ENCODE measurements at regions not wholly inside any gene's neighbourhood (a gene's known extent, or its start where the extent isn't known, plus 50 kb on each side); places are given as distances from the start of the nearest gene placed in this dataset.
A peak's percentile ranks its signal among the peaks of the same experiment; 100 is the strongest.
"Not testable (repeated sequence)": the region's sequence is repeated elsewhere in the genome, so short reads cannot be mapped to it uniquely, and the experiment has no call there.

DNA sequence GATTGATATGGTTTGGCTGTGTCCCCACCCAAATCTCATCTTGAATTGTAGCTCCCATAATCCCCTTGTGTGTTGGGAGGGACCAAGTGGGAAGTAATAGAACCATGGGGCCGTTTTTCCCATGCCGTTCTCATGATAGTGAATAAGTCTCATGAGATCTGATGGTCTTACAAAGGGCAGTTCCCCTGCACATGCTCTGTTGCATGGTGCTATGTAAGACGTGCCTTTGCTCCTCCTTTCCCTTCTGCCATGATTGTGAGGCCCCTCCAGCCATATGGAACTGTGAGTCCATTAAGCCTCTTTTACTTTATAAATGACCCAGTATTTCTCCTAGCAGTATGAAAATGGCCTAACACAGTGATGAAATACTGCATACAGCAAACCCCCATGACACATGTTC, 84.8 kb upstream of the SELENOP start:
- DNase-seq (ENCODE audit: low spot score), result no peak

DNA sequence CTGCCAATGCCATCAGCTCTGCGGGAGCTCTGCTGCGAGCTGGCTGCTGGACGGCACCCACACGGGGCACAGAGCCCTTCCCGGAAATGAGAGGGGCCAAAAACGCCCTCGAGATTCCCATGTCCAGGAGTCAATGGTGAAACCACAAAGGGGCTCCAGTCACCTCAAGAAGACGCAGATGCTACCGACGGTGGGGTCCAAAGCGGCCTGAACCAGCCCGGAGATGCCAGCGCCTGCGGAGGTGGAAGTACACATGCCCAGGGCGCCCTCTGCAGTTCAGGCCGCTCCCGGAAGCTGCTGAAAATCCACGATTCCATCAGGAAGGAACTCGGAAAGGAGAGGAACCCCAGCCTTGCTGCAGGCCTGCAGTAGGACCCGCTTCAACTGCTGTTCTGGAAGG, 82.4 kb upstream of the SELENOP start:
- no peak for DNase-seq (ENCODE audit: low spot score)

DNA sequence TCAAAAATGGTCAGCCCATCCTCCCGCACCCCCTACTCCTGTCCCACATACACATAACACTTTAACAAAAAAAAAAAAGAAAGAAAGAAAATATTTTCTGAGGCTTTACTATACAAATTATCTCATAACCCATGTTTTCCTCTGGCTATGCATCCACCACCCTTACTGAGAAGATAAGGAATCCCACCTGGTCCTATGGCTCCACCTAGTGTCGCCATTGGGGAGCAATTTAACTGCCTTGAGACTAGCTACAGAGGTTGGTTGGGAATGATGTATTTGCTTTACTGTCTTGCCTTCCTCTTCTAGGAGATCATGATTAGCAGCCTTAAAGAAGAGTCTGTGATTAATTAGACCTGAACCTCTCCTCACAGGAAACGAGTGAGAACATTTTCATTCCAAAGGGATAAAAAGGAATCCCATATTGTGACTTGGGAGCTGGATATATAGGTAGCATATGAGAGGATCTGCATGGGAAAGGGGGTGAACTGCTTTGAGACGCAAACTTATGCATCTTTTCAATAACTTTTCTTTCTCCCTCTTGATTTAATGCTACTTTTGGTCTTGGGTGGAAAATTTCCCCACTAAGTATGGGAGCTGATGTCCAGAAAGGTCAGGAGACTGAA, 77.7 kb upstream of the SELENOP start:
- DNase-seq (ENCODE audit: low spot score), result peak; percentile 87

DNA sequence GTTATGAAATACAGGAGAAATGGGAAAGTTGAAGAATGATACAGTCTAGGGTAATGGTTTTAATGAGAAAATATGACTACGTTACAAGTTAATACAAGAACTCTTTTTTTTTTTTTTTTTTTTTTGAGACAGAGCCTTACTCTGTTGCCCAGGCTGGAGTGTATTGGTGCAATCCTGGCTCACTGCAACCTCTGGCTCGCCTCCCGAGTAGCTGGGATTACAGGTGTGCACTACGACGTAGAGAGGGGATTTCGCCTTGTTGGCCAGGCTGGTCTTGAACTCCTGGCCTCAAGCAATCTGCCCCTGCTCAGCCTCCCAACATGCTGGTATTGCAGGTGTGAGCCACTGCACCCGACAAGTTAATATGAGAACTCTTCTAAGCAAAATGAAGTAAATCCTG, 77.1 kb upstream of the SELENOP start:
- no peak for DNase-seq (ENCODE audit: low spot score)

DNA sequence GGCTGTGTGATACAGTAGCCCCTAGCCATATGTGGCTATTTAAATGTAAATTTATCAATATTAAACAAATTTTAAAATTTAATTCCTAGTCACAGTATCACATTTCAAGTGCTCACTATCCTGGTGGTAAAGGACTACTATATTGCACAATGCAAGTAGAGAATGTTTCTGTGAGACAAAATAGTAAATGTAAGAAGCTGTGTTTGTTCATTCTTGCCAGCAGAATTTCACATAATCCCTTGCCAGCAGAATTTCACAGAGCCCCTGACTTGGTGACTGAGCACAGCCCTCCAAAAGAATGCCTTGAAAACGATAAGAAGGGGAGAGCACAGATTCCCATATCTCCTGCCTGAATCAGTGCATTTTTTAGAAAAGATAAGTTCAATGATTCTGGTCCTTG, 75.9 kb upstream of the SELENOP start:
- DNase-seq (ENCODE audit: low spot score), result peak; percentile 81

DNA sequence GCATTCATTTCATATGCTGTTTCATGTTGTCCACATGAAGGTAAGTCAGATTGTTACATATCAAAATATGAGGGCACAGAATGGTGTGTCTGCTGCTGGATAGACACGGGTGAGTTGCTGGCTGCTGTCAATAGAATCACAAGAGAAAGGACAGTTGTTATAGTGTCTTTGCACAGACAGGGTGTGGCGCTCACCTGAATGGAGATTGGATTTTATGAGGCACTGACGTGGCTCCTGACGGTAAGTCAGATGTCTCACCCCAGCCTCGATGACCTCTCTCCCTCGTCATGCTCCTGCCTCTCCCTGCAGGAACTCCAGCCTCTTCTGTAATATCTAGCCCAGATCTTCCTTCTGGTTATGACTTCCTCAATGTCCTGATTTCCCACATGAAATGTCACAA, 75.4 kb upstream of the SELENOP start:
- DNase-seq (ENCODE audit: low spot score), result no peak

DNA sequence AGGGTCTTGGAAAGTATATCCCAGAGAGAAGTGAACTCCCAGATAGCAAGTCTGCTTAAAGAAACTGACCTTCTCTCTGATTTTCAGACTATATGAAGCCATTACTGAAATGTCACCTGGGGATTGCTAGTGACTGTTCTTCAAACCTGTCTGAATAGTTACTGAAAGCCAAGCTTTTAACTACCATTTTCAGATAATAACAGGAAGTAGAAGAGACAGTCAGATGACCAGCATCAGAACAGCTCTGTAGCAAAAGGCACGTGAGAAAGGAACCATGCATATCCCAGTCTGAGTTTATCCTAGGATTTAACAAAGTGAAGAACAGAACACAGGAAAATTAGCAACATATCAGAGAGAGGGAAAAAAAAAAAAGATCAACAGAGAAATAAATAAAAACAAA, 74.9 kb upstream of the SELENOP start:
- DNase-seq (ENCODE audit: low spot score), result no peak

DNA sequence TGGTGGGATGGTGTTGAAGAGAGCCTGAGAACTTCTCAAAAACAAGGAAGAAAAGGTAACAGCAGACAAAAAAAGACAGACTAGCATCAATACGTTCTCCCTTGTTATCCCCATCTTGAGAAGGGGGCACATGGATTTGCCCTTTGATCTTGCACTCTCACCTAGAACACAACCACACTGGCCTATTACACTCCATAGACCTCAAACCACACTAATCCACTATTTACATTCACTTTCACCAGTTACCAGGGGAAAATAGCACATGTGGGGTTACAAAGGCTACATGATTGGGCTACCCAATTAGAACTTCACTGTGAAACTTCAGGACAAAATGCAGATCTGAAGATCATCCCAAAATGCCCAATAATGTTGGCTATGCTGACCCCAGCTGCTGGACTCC, 72.6 kb upstream of the SELENOP start:
- DNase-seq (ENCODE audit: low spot score), result no peak

DNA sequence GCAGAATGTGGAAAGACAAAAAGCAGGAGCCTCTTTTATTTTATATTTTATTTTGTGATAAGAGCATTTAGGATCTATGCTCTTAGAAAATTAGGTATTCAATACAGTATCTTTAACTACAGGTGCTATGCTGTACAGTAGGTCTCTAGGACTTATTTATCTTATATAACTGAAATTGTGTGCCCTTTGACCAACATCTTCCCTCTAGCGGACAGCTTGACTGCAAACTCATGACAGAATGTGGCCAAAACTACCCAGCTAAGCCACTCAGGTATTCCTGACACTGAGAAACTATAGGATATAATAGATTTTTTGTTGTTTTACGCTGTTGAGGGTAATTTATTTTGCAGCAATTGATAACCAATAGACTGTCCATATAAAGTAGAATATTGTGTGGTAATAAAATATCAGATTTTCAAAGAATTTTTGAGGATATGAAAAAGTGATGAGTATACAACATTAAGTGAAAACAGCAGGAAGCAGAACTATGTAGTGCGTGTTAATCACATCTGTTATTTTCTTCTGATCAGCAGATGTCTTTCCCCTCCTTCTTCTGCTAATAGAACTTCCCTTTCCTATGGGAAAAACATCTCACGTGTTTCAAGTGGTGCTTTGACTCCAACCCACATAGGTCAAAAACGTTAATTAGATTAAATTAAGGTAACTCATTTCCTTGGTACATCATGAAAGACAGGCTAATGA, 69.9 kb upstream of the SELENOP start:
- DNase-seq (ENCODE audit: low spot score), result no peak

DNA sequence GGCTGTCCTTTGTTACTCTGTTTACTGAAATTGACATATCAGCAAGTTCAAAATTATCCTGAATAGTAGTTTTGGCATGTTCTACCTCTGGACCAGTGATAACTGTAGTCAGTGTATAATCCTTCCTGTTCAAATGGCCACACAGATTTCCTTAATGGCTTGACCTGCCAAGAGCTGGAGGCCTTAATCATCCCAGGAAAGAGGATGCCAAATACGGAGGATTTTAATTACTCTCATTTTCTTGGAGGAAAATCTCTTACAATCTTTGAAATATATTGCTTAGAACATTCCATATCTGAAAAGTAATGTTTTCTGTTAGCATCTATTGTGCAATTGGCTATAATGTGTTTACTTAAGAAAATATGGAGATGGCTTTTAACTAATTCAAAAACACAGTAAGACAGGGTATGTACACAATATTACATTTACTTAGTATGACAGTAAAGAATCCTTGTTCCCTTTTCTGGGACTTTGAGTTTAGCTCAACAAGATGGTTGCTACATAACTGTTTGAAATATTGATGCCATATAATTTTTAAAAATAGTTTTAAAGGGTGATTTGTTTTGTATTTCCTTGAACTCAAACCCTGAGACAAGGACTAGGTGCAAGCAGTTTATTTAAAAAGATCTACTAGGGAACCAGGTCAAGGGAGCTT, 68.9 kb upstream of the SELENOP start:
- DNase-seq (ENCODE audit: low spot score), result no peak

DNA sequence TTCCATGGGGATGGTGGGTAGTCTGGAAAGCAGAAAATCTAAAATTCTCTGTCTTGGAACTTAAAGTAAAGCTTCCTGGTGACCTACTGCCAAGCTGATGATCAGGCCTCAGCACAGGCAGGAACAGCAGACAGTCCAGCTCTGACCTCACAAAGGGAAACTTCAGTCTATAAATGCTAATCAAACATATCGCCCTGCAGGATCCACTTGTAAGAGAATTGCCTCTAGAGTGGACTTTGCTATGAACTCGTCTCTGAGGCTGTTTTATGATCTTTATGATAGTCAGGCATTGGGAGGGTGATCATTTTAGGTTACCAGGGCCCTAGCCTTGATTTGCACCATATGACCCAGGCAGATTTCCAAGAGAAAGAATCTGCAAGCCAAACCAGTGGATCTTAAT, 67.6 kb upstream of the SELENOP start:
- DNase-seq (ENCODE audit: low spot score), result peak; percentile 49

DNA sequence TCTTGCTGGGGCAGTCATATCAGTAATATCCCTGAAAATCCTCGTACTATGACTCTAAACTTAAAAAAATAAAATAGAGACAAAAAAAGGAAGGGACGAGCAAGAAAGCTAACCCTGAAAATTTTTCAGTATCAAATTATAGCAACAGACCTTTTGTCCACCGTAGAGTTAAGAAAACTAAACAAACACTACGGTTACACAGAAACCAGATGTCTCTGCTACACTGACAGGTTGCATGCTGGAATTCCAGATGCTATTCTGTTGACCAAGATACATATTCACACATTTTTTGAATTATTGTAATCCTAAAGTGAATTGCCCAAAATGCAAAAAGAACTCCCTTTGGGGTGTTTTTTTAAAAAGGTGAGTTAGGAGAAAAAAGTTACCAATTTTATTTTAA, 66.9 kb upstream of the SELENOP start:
- no peak for DNase-seq (ENCODE audit: low spot score)

DNA sequence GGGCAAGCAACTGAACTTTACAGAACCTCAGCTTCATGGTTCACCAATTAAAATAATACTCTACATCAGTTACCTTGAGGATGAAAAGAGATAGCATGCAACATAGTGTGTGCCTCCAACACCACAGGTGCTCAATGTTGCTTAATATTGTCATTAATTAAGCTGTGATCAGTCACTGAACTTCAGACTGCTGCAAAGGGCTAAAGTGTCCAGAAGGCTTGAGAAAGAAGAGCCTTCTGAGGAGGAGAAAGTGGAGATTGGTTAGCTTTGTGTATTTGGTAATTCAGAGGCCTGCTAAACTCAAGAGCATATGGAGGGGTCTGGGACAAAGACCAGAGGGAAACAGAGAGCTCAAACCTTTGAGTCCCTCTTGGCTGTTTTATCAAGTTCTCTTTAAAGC, 66.3 kb upstream of the SELENOP start:
- no peak for DNase-seq (ENCODE audit: low spot score)

DNA sequence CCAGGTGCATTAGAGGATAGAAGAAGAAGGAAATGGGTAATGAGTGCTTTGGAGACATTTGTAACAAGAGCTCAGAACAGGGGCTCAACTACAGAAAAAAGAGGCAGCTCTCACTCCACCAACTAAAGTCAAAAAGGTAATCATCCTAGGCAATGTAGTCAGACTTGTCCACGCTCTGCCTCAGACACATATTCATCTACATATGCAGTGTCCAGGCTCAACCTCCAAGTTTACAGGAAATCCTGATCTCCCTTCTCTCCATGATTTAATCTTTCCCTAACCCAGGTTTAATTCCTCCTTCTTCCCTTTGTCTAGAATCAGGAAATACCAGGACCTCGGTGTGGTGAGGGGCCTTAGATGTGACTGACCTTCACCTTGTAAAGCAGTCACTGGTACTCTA, 65.7 kb upstream of the SELENOP start:
- no peak for DNase-seq (ENCODE audit: low spot score)

DNA sequence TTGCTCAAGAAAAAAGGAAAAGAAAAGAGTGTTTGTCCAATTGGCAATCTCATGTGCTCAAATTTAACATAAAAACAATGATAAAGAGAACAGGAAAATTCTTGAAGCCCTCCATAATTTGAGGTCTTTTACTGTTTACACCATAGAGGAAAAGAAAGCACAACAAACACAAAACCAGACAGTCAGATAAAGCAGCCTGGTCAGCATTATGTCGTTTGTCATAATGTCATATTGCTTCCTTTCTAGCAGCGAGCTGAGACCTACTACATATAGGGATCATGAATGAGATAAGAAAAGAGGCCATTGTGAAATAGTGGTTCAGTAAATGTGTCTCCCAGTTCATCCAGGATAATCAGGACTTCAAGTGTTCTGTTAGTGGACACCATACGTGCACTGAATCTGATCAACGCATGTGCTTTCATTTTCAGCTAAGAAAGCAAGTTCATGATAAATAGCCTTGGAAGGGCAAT, 64.7 kb upstream of the SELENOP start:
- peak; percentile 63 for DNase-seq (ENCODE audit: low spot score)

DNA sequence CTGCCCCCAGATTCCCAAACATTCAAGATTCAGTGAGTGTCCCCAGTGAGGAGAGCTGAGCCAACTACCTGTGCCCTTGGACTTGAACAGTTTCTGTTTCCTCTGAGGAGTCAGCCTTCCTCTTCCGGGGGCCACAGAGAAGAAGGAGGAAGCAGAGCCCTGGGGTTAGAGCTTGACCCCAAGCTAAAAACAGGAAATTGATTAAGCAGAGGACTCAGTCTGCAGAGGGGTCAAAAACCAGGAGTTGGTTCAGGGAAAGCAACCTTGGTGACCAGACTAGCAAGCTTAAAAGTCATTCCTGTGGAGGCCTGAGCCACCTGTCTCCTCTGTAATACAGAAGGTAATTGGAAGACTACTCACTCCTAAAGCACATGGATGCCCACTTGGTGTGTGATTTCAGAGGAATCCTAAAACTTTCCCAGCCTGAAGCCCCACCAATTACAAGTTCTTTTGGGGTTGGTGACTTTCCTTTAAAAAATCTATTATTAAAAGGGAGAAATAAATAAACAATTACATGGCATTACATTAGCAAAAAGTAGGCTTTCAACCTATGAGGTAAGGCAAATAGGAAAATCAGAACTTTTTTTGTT, 64.2 kb upstream of the SELENOP start:
- no peak for DNase-seq (ENCODE audit: low spot score)

DNA sequence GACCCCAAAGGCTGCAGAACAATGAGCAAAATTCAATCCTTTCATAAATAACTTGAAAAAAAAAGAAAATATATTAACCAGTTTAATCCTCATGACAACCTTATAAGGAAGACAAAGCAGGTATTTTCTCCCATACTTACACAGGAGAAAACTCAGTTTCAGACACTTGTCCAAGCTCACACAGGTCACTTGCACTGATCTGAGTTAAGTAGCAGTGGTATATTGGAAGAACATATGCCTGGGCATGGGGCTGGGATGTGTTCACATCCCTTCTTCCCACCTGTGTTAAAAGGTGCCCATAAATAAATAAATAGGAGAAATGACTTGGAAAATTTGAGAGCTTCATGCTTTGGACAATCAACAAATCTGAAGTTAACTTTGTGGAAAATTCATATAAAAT, 63.5 kb upstream of the SELENOP start:
- no peak for DNase-seq (ENCODE audit: low spot score)

DNA sequence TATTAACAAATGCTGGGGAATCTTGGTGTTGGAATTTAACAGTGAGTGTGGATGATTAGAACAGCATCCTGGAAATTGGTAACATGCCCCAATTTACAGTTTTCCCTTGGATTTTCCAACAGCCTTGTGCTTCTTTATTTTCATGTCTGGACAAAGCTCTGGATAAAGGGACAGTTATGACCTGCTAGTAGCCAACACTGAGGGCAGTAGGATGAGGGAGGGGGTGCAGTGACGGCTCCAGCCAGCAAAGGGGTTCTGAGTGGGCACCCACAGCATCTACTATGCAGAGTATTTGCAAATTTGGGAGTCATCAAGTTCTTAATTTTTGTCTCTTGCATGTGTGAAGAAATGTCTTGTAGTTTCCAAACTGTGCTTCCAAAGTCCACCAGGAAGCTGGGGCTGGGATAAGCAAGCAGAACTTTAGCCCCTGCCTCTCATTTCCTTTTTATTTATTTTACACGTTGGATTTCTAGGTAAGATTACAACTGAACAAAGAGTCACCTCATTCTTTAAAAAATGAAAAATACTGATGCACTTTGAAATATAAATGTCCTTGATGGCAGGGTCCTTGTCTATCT, 63.0 kb upstream of the SELENOP start:
- no peak for DNase-seq (ENCODE audit: low spot score)

DNA sequence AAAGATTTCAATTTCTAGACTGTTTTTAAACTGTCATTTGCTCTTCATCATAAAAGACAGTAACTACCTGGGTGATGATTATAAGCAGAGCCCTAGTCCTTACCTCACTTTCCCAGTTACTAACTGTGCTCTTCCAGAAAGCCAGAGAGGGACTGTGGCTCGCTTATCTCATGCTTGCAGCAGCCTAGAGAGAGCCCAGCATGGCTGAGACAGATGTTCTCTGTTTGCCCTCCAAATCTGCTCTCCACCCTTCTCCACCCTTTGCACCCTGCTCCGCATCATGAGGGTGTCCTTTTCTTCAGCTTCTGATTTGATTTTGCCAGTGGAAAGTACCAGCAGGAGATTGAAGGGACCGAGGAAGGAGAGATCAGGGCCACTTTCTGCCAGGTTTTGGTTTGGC, 61.2 kb upstream of the SELENOP start:
- no peak for DNase-seq (ENCODE audit: low spot score)

DNA sequence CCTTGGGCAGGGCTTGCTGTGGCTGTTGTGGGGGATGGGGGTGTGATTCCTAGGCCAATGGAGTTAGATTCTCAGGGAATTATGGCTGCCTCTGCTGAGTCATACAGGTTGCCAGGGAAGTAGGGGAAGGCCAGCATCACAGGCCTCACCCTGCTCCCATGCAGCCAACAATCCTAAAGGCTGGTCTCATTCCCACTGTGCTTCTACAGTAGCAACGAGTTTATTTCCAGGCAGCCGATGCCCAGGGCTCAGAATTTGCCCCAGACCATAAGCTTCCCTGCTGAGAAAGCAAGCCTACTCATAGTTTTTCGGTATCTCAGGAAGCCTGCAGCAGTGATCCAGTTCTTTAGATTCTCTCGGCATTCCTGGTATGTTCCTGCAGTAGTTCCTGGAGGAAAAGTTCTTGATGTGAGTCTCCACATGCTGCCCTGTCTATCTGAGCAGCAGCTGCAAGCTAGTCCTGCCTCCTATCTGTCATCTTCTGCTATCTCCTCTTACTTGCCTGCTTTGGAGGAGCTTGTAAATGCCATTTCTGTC, 59.3 kb upstream of the SELENOP start:
- DNase-seq (ENCODE audit: low spot score), result no peak

DNA sequence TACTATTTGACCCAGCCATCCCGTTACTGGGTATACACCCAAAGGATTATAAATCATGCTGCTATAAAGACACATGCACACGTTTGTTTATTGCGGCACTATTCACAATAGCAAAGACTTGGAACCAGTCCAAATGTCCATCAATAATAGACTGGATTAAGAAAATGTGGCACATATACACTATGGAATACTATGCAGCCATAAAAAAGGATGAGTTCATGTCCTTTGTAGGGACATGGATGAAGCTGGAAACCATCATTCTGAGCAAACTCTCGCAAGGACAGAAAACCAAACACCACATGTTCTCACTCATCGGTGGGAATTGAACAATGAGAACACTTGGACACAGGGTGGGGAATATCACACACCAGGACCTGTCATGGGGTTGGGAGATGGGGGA, 56.7 kb upstream of the SELENOP start:
- DNase-seq (ENCODE audit: low spot score), result not testable (repeated sequence)

DNA sequence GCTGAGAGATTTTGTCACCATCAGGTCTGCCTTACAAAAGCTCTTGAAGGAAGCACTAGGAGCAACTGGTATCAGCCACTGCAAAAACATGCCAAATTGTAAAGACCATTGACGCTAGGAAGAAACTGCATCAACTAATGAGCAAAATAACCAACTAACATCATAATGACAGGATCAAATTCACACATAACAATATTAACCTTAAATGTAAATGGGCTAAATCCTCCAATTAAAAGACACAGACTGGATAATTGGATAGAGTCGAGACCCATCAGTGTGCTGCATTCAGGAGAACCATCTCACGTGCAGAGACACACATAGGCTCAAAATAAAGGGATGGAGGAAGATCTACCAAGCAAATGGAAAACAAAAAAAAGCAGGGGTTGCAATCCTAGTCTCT, 53.1 kb upstream of the SELENOP start:
- not testable (repeated sequence) for DNase-seq (ENCODE audit: low spot score)

Measured in umbilical cord (tissue), 1 donor.